HL-60 (cell line): ENCODE measurements at regions not wholly inside any gene's neighbourhood (a gene's known extent, or its start where the extent isn't known, plus 50 kb on each side); places are given as distances from the start of the nearest gene placed in this dataset.

ENCODE experiments used
- CTCF ChIP-seq: IDR thresholded peaks from one replicate; pipeline ENCODE4 v1.5.1; 2011; ENCODE audit warnings: low read length, control low read depth, inconsistent platforms; ENCODE audit not compliant: insufficient read depth
- POLR2AphosphoS5 ChIP-seq: IDR thresholded peaks from 2 replicates; pipeline ENCODE4 v1.6.1; 2012; ENCODE audit warnings: low read depth
- REST ChIP-seq: IDR thresholded peaks from 2 replicates; pipeline ENCODE4 v1.6.1; 2012; ENCODE audit warnings: low read depth; ENCODE audit not compliant: insufficient replicate concordance

- TF ChIP-seq POLR2AphosphoS5 (no peak), CTCF (no peak), REST (no peak)
Observed at GRCh38 chr4:124423160-124423559, 289.4 kb downstream of the ANKRD50 start.
